Right lobe of liver (tissue), 4 donors: ENCODE measurements at regions not wholly inside any gene's neighbourhood (a gene's known extent, or its start where the extent isn't known, plus 50 kb on each side); places are given as distances from the start of the nearest gene placed in this dataset.

Source experiments
- POLR2A ChIP-seq: fragments of 450-650 bp; IDR thresholded peaks from one replicate; pipeline ENCODE4 v1.6.1; 2017; ENCODE audit warnings: antibody characterized with exemption, mild to moderate bottlenecking
- TF ChIP-seq, protein P1 (sequence below), 4 donors: fragments of 200-600 bp in 3 of 4; fragments of 450-650 bp in 1 of 4; IDR thresholded peaks; one replicate each; pipeline versions ENCODE4 v1.5.1 to v1.8.0; 2016 to 2022; ENCODE audit warnings: antibody characterized with exemption in 4 of 4, mild to moderate bottlenecking in 2 of 4
- donor health status: DM: no; HTN: no; CAD: no.
- donor health status: DM: no; HTN: no; CAD: no.
- donor health status: DM: no; HTN: yes; CAD: no.

DNA sequence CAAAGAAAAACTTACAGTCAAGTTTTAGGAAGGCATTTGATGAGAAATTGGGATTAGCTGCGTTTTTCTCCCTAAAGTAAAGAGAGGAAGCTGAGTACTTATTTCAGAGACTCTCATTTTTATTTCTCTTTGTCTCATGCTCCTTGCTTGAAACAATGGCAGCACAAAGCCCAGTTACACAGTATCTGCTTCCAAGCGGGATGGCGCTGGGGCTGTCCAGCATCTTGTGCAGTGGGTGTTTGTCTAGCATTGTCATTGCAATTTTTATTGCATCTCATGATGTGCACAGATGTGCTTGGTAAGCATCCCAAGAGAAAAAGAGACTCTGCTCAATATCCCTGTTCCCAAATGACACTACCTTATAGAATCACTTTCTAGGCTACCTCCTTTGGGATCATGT lies 102.8 kb upstream of the ZNF521 start:
- TF ChIP-seq, protein P1, sequence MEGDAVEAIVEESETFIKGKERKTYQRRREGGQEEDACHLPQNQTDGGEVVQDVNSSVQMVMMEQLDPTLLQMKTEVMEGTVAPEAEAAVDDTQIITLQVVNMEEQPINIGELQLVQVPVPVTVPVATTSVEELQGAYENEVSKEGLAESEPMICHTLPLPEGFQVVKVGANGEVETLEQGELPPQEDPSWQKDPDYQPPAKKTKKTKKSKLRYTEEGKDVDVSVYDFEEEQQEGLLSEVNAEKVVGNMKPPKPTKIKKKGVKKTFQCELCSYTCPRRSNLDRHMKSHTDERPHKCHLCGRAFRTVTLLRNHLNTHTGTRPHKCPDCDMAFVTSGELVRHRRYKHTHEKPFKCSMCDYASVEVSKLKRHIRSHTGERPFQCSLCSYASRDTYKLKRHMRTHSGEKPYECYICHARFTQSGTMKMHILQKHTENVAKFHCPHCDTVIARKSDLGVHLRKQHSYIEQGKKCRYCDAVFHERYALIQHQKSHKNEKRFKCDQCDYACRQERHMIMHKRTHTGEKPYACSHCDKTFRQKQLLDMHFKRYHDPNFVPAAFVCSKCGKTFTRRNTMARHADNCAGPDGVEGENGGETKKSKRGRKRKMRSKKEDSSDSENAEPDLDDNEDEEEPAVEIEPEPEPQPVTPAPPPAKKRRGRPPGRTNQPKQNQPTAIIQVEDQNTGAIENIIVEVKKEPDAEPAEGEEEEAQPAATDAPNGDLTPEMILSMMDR (IDR thresholded peaks at IDR 0.05), result no peak
- TF ChIP-seq POLR2A, result no peak
